ENCODE measurements at regions not wholly inside any gene's neighbourhood (a gene's known extent, or its start where the extent isn't known, plus 50 kb on each side); places are given as distances from the start of the nearest gene placed in this dataset.

- DNase-seq (ENCODE audit: low read depth, low spot score), result no peak
- H3K4me1 ChIP-seq (ENCODE audit: control insufficient read depth in 1 of 2, insufficient read depth in 2 of 2, low read length in 2 of 2), result no peaks in the 10 kb centered on the region
- no TSS peak for BruUV-seq (replicated peaks)
- no peak overlapping the region for H3K4me3 ChIP-seq (replicated peaks in 1 of 2; ENCODE audit: low read depth in 1 of 2, low read length in 2 of 2)
- ChIA-PET RAD21 (ENCODE audit: low non-redundant PET in 1 of 2, low total read pairs in 2 of 2, uncharacterized antibody in 2 of 2, unreplicated experiment in 2 of 2) (no interaction called here), POLR2A (no interaction called here), CTCF (no interaction called here)
- H3K9me3 ChIP-seq (ENCODE audit: control insufficient read depth in 1 of 2, insufficient read depth in 1 of 2, low read depth in 1 of 2, low read length in 2 of 2), result peaks cover 0 to 6% of the 10 kb centered on the region in 2 experiments; a peak in 2 of 4 replicates
- TF ChIP-seq YY1 (IDR thresholded peaks at IDR 0.05; ENCODE audit: extremely low read depth, insufficient replicate concordance, low read depth, low read length) (no peak), REST (IDR thresholded peaks at IDR 0.05; ENCODE audit: low read depth) (no peak), SP1 (IDR thresholded peaks at IDR 0.05; ENCODE audit: low read depth) (no peak)
- H4K20me1 ChIP-seq (ENCODE audit: insufficient read depth), result no peaks in the 10 kb centered on the region
- H3K9me2 ChIP-seq (ENCODE audit: insufficient read depth), result no peaks in the 10 kb centered on the region
- H2AFZ ChIP-seq (ENCODE audit: low read depth, low read length, poor library complexity, severe bottlenecking), result no peak overlapping the region
- intact Hi-C loops (cut with micrococcal nuclease), result no loop called here
- no peak overlapping the region for H3K4me2 ChIP-seq (ENCODE audit: low read length)
- no peaks in the 10 kb centered on the region for H3K27me3 ChIP-seq (ENCODE audit: insufficient read depth, low read length)
- H3K27ac ChIP-seq (ENCODE audit: low read depth, low read length), result no peak overlapping the region
- H3K9ac ChIP-seq (ENCODE audit: low read length), result no peak overlapping the region
- no peak for ATAC-seq
- H3K79me2 ChIP-seq (ENCODE audit: insufficient read depth, low read length), result no peaks in the 10 kb centered on the region
- H3K36me3 ChIP-seq (ENCODE audit: control insufficient read depth in 1 of 2, insufficient read depth in 2 of 2, low read length in 2 of 2), result no peaks in the 10 kb centered on the region
Measured at GRCh38 chr13:88622362-88622973, 951.3 kb downstream of the SLITRK5 start.

- Histone ChIP-seq H3K27ac (ENCODE audit: low read depth, low read length) (no peak overlapping the region), H4K20me1 (ENCODE audit: insufficient read depth) (no peaks in the 10 kb centered on the region), H3K27me3 (ENCODE audit: insufficient read depth, low read length) (no peaks in the 10 kb centered on the region), H3K9me2 (ENCODE audit: insufficient read depth) (no peaks in the 10 kb centered on the region), H3K4me2 (ENCODE audit: low read length) (no peak overlapping the region), H3K4me1 (ENCODE audit: control insufficient read depth in 1 of 2, insufficient read depth in 2 of 2, low read length in 2 of 2) (no peaks in the 10 kb centered on the region), H2AFZ (ENCODE audit: low read depth, low read length, poor library complexity, severe bottlenecking) (no peak overlapping the region), H3K9ac (ENCODE audit: low read length) (no peak overlapping the region), H3K36me3 (ENCODE audit: control insufficient read depth in 1 of 2, insufficient read depth in 2 of 2, low read length in 2 of 2) (no peaks in the 10 kb centered on the region), H3K9me3 (ENCODE audit: control insufficient read depth in 1 of 2, insufficient read depth in 1 of 2, low read depth in 1 of 2, low read length in 2 of 2) (peaks cover 0 to 6% of the 10 kb centered on the region in 2 experiments; a peak in 2 of 4 replicates), H3K79me2 (ENCODE audit: insufficient read depth, low read length) (no peaks in the 10 kb centered on the region), H3K4me3 (replicated peaks in 1 of 2; ENCODE audit: low read depth in 1 of 2, low read length in 2 of 2) (no peak overlapping the region)
- ChIA-PET CTCF (no interaction called here), POLR2A (no interaction called here), RAD21 (ENCODE audit: low non-redundant PET in 1 of 2, low total read pairs in 2 of 2, uncharacterized antibody in 2 of 2, unreplicated experiment in 2 of 2) (no interaction called here)
- ATAC-seq (no peak), DNase-seq (ENCODE audit: low read depth, low spot score) (no peak)
- intact Hi-C loops (cut with micrococcal nuclease), result no loop called here
- no TSS peak for BruUV-seq (replicated peaks)
- TF ChIP-seq TCF7L2 (IDR thresholded peaks at IDR 0.05; ENCODE audit: borderline replicate concordance, extremely low read depth, insufficient read depth, insufficient read length) (no peak), JUND (IDR thresholded peaks at IDR 0.05) (no peak), POLR2AphosphoS5 (IDR thresholded peaks at IDR 0.05; ENCODE audit: low read depth, low read length) (no peak), ZBTB33 (IDR thresholded peaks at IDR 0.05; ENCODE audit: extremely low read depth, insufficient replicate concordance, low read length) (no peak), ZFX (IDR thresholded peaks at IDR 0.05) (no peak), SRF (IDR thresholded peaks at IDR 0.05; ENCODE audit: low read depth) (no peak), REST (IDR thresholded peaks at IDR 0.05; ENCODE audit: low read depth) (no peak)
Measured at GRCh38 chr13:88623150-88623549, 952.0 kb downstream of the SLITRK5 start.

All from HCT116 (cell line).